ENCODE measurements at regions not wholly inside any gene's neighbourhood (a gene's known extent, or its start where the extent isn't known, plus 50 kb on each side); places are given as distances from the start of the nearest gene placed in this dataset.

GRCh38 chr21:14600569-14601297 lies 54.6 kb upstream of the SAMSN1 start:
- Mint-ChIP-seq H3K9me3 (ENCODE audit: low read depth) (no peaks in the 10 kb centered on the region), H3K4me1 (ENCODE audit: low read depth) (no peaks in the 10 kb centered on the region), H3K4me3 (ENCODE audit: low read depth) (no peak overlapping the region), H3K27me3 (no peaks in the 10 kb centered on the region), H3K27ac (no peak overlapping the region), H3K36me3 (ENCODE audit: insufficient read depth) (no peaks in the 10 kb centered on the region)
- TF ChIP-seq CTCF (IDR thresholded peaks at IDR 0.05; ENCODE audit: unreplicated experiment), result no peak
- DNase-seq (ENCODE audit: low spot score, unreplicated experiment), result no peak

GRCh38 chr21:14598065-14598464 lies 52.0 kb upstream of the SAMSN1 start:
- TF ChIP-seq CTCF (IDR thresholded peaks at IDR 0.05; ENCODE audit: unreplicated experiment), result no peak
- H3K9me3 Mint-ChIP-seq (ENCODE audit: low read depth), result peaks cover 4% of the 10 kb centered on the region
- DNase-seq (ENCODE audit: low spot score, unreplicated experiment), result no peak
- no peaks in the 10 kb centered on the region for H3K4me1 Mint-ChIP-seq (ENCODE audit: low read depth)
- H3K36me3 Mint-ChIP-seq (ENCODE audit: insufficient read depth), result no peaks in the 10 kb centered on the region
- H3K27ac Mint-ChIP-seq, result no peak overlapping the region
- no peak overlapping the region for H3K4me3 Mint-ChIP-seq (ENCODE audit: low read depth)
- H3K27me3 Mint-ChIP-seq, result no peaks in the 10 kb centered on the region
